ENCODE measurements at regions not wholly inside any gene's neighbourhood (a gene's known extent, or its start where the extent isn't known, plus 50 kb on each side); places are given as distances from the start of the nearest gene placed in this dataset.

- Histone ChIP-seq H3K4me2 (ENCODE audit: low read length) (no peak overlapping the region), H3F3A (ENCODE audit: insufficient read depth, low read length) (no peaks in the 10 kb centered on the region), H3K27me3 (ENCODE audit: insufficient read depth, low read length) (no peaks in the 10 kb centered on the region), H3K9ac (ENCODE audit: low read length) (no peak overlapping the region), H3K4me3 (ENCODE audit: low read depth, low read length, poor library complexity, severe bottlenecking) (no peak overlapping the region), H3K27ac (ENCODE audit: low read depth, low read length, poor library complexity, severe bottlenecking) (no peak overlapping the region), H3K36me3 (ENCODE audit: insufficient read depth, low read length) (no peaks in the 10 kb centered on the region), H3K9me2 (ENCODE audit: low read depth, low read length) (no peaks in the 10 kb centered on the region), H3K79me2 (ENCODE audit: insufficient read depth, low read length) (no peaks in the 10 kb centered on the region), H3K4me1 (ENCODE audit: insufficient read depth, low read length, severe bottlenecking) (no peaks in the 10 kb centered on the region), H2AFZ (ENCODE audit: low read length) (no peak overlapping the region), H3K9me3 (ENCODE audit: low read length) (no peaks in the 10 kb centered on the region), H4K20me1 (ENCODE audit: insufficient read depth, low read length) (no peaks in the 10 kb centered on the region)
- TF ChIP-seq EZH2 (IDR thresholded peaks at IDR 0.05; ENCODE audit: borderline replicate concordance, low read length) (no peak), CTCF (IDR thresholded peaks at IDR 0.05; ENCODE audit: low read length) (no peak)
Measured at GRCh38 chr9:107942291-107942690, 452.7 kb upstream of the KLF4 start.

GRCh38 chr9:107940616-107941595 is 451.3 kb upstream of the KLF4 start:
- no peak overlapping the region for H3K27ac ChIP-seq (ENCODE audit: low read depth, low read length, poor library complexity, severe bottlenecking)
- H3K9ac ChIP-seq (ENCODE audit: low read length) = no peak overlapping the region
- no peak overlapping the region for H3K4me3 ChIP-seq (ENCODE audit: low read depth, low read length, poor library complexity, severe bottlenecking)
- no peaks in the 10 kb centered on the region for H3F3A ChIP-seq (ENCODE audit: insufficient read depth, low read length)
- no peaks in the 10 kb centered on the region for H3K79me2 ChIP-seq (ENCODE audit: insufficient read depth, low read length)
- no peaks in the 10 kb centered on the region for H3K27me3 ChIP-seq (ENCODE audit: insufficient read depth, low read length)
- no peak overlapping the region for H3K4me2 ChIP-seq (ENCODE audit: low read length)
- no peaks in the 10 kb centered on the region for H3K9me3 ChIP-seq (ENCODE audit: low read length)
- H3K36me3 ChIP-seq (ENCODE audit: insufficient read depth, low read length) = no peaks in the 10 kb centered on the region
- H2AFZ ChIP-seq (ENCODE audit: low read length) = no peak overlapping the region
- TF ChIP-seq EZH2 (IDR thresholded peaks at IDR 0.05; ENCODE audit: borderline replicate concordance, low read length) (no peak), CTCF (IDR thresholded peaks at IDR 0.05; ENCODE audit: low read length) (no peak)
- no peaks in the 10 kb centered on the region for H3K9me2 ChIP-seq (ENCODE audit: low read depth, low read length)
- H3K4me1 ChIP-seq (ENCODE audit: insufficient read depth, low read length, severe bottlenecking) = no peaks in the 10 kb centered on the region
- no peaks in the 10 kb centered on the region for H4K20me1 ChIP-seq (ENCODE audit: insufficient read depth, low read length)

- no peaks in the 10 kb centered on the region for H3K4me1 ChIP-seq (ENCODE audit: insufficient read depth, low read length, severe bottlenecking)
Measured at GRCh38 chr9:107938801-107939386, 449.3 kb upstream of the KLF4 start.

More at GRCh38 chr9:107938801-107939386, 449.3 kb upstream of the KLF4 start:
- Histone ChIP-seq H3K9me3 (ENCODE audit: low read length) (no peaks in the 10 kb centered on the region), H3K9ac (ENCODE audit: low read length) (no peak overlapping the region), H2AFZ (ENCODE audit: low read length) (no peak overlapping the region), H3F3A (ENCODE audit: insufficient read depth, low read length) (no peaks in the 10 kb centered on the region), H4K20me1 (ENCODE audit: insufficient read depth, low read length) (no peaks in the 10 kb centered on the region), H3K4me3 (ENCODE audit: low read depth, low read length, poor library complexity, severe bottlenecking) (no peak overlapping the region), H3K27ac (ENCODE audit: low read depth, low read length, poor library complexity, severe bottlenecking) (no peak overlapping the region), H3K4me2 (ENCODE audit: low read length) (no peak overlapping the region), H3K27me3 (ENCODE audit: insufficient read depth, low read length) (no peaks in the 10 kb centered on the region), H3K9me2 (ENCODE audit: low read depth, low read length) (no peaks in the 10 kb centered on the region), H3K79me2 (ENCODE audit: insufficient read depth, low read length) (no peaks in the 10 kb centered on the region), H3K36me3 (ENCODE audit: insufficient read depth, low read length) (no peaks in the 10 kb centered on the region)
- TF ChIP-seq CTCF (IDR thresholded peaks at IDR 0.05; ENCODE audit: low read length) (no peak), EZH2 (IDR thresholded peaks at IDR 0.05; ENCODE audit: borderline replicate concordance, low read length) (no peak)

Measured in OCI-LY1 (cell line).